MM.1S (cell line): ENCODE measurements at regions not wholly inside any gene's neighbourhood (a gene's known extent, or its start where the extent isn't known, plus 50 kb on each side); places are given as distances from the start of the nearest gene placed in this dataset.

Experiments used
- EZH2 ChIP-seq: fragments of 300-600 bp; sonication (generic); optimal IDR thresholded peaks from 2 replicates; pipeline ENCODE3; 2017; ENCODE audit warnings: low read depth, mild to moderate bottlenecking, antibody characterized with exemption, low read length, mixed read lengths
- EZH2phosphoT487 ChIP-seq: fragments of 300-600 bp; sonication (generic); IDR thresholded peaks from 2 replicates; pipeline ENCODE4 v1.6.1; 2018; ENCODE audit warnings: antibody characterized with exemption, low read length
- TF ChIP-seq, protein P1 (sequence below): fragments of 300-600 bp; sonication (generic); IDR thresholded peaks from 2 replicates; pipeline ENCODE4 v1.5.1; 2016; ENCODE audit warnings: antibody characterized with exemption, low read length, mixed read lengths

DNA sequence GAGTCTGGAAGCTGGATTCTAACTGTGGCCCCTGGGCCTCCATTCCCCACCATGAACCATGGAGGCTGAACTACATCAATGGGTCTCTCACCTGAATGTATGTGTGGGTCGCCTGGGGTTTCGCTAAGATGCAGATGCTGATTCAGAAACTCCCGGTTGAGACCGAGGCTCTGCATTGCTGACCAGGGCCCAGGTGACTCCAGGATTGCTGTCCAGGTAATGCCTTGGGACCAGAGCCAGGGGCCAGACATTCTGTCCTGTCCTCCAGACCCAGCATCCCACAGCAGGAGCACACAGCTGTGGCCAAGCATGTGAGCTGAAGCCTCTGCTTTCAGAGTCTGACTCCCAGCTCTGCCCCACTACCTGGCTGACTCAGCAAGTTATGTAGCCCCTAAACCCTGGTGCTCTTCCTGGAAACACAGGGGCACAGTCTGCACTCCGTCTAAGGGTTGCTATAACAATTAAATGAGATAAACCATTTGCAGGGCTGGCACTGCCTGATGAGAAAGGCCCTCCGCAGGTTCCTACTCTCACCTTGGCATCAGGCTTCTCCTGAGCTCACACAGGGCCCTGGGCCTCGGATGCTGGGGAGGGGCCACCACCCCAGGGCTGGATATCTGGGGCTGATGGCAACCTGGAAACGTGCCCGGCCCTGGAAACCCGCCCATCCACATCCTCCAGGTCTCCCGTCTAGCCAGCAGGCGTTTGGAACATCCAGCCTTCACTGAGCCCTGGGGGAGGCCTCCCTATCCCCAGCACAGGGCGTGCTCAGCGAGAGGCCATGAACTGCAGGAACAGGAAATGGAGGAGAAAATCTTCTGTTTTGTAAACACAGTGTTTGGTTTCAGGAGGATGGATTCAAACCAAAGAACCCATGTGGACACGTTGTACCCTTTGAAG lies 175.7 kb downstream of the DLL1 start:
- TF ChIP-seq, protein P1, sequence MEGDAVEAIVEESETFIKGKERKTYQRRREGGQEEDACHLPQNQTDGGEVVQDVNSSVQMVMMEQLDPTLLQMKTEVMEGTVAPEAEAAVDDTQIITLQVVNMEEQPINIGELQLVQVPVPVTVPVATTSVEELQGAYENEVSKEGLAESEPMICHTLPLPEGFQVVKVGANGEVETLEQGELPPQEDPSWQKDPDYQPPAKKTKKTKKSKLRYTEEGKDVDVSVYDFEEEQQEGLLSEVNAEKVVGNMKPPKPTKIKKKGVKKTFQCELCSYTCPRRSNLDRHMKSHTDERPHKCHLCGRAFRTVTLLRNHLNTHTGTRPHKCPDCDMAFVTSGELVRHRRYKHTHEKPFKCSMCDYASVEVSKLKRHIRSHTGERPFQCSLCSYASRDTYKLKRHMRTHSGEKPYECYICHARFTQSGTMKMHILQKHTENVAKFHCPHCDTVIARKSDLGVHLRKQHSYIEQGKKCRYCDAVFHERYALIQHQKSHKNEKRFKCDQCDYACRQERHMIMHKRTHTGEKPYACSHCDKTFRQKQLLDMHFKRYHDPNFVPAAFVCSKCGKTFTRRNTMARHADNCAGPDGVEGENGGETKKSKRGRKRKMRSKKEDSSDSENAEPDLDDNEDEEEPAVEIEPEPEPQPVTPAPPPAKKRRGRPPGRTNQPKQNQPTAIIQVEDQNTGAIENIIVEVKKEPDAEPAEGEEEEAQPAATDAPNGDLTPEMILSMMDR = no peak
- TF ChIP-seq EZH2 (no peak), EZH2phosphoT487 (no peak)
